Smooth muscle cell (in vitro differentiated cells): ENCODE measurements at regions not wholly inside any gene's neighbourhood (a gene's known extent, or its start where the extent isn't known, plus 50 kb on each side); places are given as distances from the start of the nearest gene placed in this dataset.

Experiments
- DNase-seq: peaks from one replicate; lab custom pipeline; 2025; ENCODE audit not compliant: unreplicated experiment; lab: John Stamatoyannopoulos, UW
- H2AFZ ChIP-seq: fragments of 200-600 bp; sonication (generic); 2 replicates; pipeline ENCODE4 v1.6.0; 2016; ENCODE audit warnings: antibody characterized with exemption, low read depth, mild to moderate bottlenecking
- H3F3A ChIP-seq: fragments of 200-600 bp; sonication (generic); 2 replicates; pipeline ENCODE4 v1.6.0; 2017; ENCODE audit warnings: antibody characterized with exemption, low read depth
- H3K27ac ChIP-seq: fragments of 200-600 bp; sonication (generic); 2 replicates; pipeline ENCODE4 v1.5.1; 2016; ENCODE audit warnings: low read depth, mild to moderate bottlenecking
- H3K27me3 ChIP-seq: fragments of 200-600 bp; sonication (generic); 2 replicates; pipeline ENCODE4 v1.6.1; 2016; ENCODE audit warnings: low read depth, mild to moderate bottlenecking
- H3K36me3 ChIP-seq: fragments of 200-600 bp; sonication (generic); 2 replicates; pipeline ENCODE4 v1.5.1; 2016; ENCODE audit warnings: low read depth
- H3K4me1 ChIP-seq: fragments of 200-600 bp; sonication (generic); 2 replicates; pipeline ENCODE4 v1.5.1; 2016; ENCODE audit warnings: low read depth
- H3K4me2 ChIP-seq: fragments of 200-600 bp; sonication (generic); 2 replicates; pipeline ENCODE4 v1.6.0; 2016; ENCODE audit warnings: mild to moderate bottlenecking
- H3K4me3 ChIP-seq: fragments of 200-600 bp; sonication (generic); 2 replicates; pipeline ENCODE4 v1.5.1; 2016; ENCODE audit warnings: mild to moderate bottlenecking
- H3K79me2 ChIP-seq: fragments of 200-600 bp; sonication (generic); 2 replicates; pipeline ENCODE4 v1.6.0; 2016; ENCODE audit warnings: low read depth, mild to moderate bottlenecking
- H3K9ac ChIP-seq: fragments of 200-600 bp; sonication (generic); 2 replicates; pipeline ENCODE4 v1.6.0; 2016; ENCODE audit warnings: low read depth
- H3K9me3 ChIP-seq: fragments of 200-600 bp; sonication (generic); replicated peaks from 2 replicates; pipeline ENCODE4 v1.5.1; 2016; ENCODE audit warnings: low read depth
- H4K20me1 ChIP-seq: fragments of 200-600 bp; sonication (generic); 2 replicates; pipeline ENCODE4 v1.6.0; 2016; ENCODE audit warnings: low read depth
- WGBS: methylation state at CpG from one replicate; pipeline ENCODE4 v1.1.7; 2016; ENCODE audit warnings: low lambda C conversion rate; 5-methylcytosine and 5-hydroxymethylcytosine counted together
- TF ChIP-seq, protein P1 (sequence below): fragments of 200-600 bp; sonication (generic); IDR thresholded peaks from 2 replicates; pipeline ENCODE4 v1.5.1; 2017; ENCODE audit warnings: borderline replicate concordance, mild to moderate bottlenecking, antibody characterized with exemption; ENCODE audit not compliant: insufficient read depth, poor library complexity, severe bottlenecking

DNA sequence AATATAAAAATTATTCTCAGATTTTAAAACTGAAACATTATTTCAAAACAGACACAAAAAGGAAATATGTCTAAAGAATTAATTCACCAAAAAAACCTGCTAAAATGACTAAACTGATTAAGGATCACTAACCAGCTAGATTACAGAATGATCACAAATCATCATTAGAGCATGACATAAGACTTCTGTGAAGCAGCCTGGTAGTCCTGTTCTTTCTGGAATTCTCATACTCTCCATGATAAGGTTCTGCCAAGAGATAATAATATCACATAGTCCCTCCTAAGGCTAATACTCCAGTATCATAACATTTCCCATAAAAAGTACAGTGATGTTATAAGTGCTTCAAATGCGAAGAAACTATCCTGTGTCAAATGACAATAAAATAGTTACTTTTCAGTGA is 1814.9 kb downstream of the SLITRK5 start:
- Histone ChIP-seq H2AFZ (no peak overlapping the region), H3K4me2 (no peak overlapping the region), H3K36me3 (no peaks in the 10 kb centered on the region), H3K79me2 (no peaks in the 10 kb centered on the region), H3F3A (no peaks in the 10 kb centered on the region), H3K9ac (no peak overlapping the region), H3K9me3 (no peaks in the 10 kb centered on the region), H3K27ac (no peak overlapping the region), H3K27me3 (no peaks in the 10 kb centered on the region), H3K4me3 (no peak overlapping the region), H3K4me1 (no peaks in the 10 kb centered on the region), H4K20me1 (no peaks in the 10 kb centered on the region)
- DNase-seq = no peak
- WGBS = 86% methylated on average over 1 of the region's 1 CpG
- TF ChIP-seq, protein P1, sequence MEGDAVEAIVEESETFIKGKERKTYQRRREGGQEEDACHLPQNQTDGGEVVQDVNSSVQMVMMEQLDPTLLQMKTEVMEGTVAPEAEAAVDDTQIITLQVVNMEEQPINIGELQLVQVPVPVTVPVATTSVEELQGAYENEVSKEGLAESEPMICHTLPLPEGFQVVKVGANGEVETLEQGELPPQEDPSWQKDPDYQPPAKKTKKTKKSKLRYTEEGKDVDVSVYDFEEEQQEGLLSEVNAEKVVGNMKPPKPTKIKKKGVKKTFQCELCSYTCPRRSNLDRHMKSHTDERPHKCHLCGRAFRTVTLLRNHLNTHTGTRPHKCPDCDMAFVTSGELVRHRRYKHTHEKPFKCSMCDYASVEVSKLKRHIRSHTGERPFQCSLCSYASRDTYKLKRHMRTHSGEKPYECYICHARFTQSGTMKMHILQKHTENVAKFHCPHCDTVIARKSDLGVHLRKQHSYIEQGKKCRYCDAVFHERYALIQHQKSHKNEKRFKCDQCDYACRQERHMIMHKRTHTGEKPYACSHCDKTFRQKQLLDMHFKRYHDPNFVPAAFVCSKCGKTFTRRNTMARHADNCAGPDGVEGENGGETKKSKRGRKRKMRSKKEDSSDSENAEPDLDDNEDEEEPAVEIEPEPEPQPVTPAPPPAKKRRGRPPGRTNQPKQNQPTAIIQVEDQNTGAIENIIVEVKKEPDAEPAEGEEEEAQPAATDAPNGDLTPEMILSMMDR = no peak

DNA sequence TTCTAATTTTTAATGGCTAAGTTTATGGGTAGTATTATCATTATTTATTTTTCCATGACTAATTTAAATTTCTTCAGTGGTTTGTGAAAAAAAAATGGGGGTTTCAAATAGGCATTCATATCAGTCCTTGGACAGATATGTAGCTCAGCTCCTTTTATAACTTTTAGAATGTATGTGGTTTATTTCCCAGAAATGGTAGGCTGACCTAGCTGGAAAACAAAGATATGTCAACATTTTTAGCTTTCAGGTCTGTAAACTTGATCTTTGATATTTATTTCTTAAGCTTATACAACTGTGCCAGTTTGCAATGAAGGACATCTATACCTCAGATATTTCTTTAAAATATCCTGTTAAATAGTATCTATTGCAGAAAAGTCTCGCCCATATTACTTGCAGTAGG is 1815.5 kb downstream of the SLITRK5 start:
- WGBS = 92% methylated on average over 1 of the region's 1 CpG

DNA sequence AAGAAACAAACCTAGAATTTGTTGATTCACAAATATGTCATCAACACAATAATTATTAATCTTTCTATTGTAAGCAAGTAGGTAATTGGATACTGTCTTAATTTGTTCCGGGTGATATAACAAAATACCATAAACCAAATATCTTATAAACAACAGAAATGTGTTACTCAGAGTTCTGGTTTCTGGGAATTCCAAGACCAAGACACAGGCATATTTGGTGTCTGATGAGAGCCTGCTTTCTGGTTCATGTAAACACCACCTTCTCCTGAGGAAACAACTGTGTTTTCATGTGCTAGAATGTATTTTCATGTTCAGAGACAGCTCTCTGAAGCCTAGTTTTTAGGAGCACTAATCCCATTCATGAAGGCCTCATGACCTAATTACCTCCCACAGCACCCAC is 1819.5 kb downstream of the SLITRK5 start:
- no peak for DNase-seq
- TF ChIP-seq, protein P1 = no peak
- no peaks in the 10 kb centered on the region for H3K9me3 ChIP-seq
- WGBS = 92% methylated on average over 1 of the region's 1 CpG
- no peak overlapping the region for H3K4me3 ChIP-seq
- H3K4me2 ChIP-seq = no peak overlapping the region
- no peaks in the 10 kb centered on the region for H3K4me1 ChIP-seq
- H3K9ac ChIP-seq = no peak overlapping the region
- no peak overlapping the region for H3K27ac ChIP-seq
- H3K27me3 ChIP-seq = no peaks in the 10 kb centered on the region
- H3F3A ChIP-seq = no peaks in the 10 kb centered on the region
- no peaks in the 10 kb centered on the region for H3K79me2 ChIP-seq
- H2AFZ ChIP-seq = no peak overlapping the region
- no peaks in the 10 kb centered on the region for H4K20me1 ChIP-seq
- H3K36me3 ChIP-seq = no peaks in the 10 kb centered on the region

More for the DNA sequence above, 1815.5 kb downstream of the SLITRK5 start:
- Histone ChIP-seq H3K4me1 (no peaks in the 10 kb centered on the region), H3K36me3 (no peaks in the 10 kb centered on the region), H3K79me2 (no peaks in the 10 kb centered on the region), H3K4me2 (no peak overlapping the region), H3K9me3 (no peaks in the 10 kb centered on the region), H3K9ac (no peak overlapping the region), H3K27me3 (no peaks in the 10 kb centered on the region), H3F3A (no peaks in the 10 kb centered on the region), H2AFZ (no peak overlapping the region), H3K27ac (no peak overlapping the region), H4K20me1 (no peaks in the 10 kb centered on the region), H3K4me3 (no peak overlapping the region)
- TF ChIP-seq, protein P1 = no peak
- DNase-seq = no peak

DNA sequence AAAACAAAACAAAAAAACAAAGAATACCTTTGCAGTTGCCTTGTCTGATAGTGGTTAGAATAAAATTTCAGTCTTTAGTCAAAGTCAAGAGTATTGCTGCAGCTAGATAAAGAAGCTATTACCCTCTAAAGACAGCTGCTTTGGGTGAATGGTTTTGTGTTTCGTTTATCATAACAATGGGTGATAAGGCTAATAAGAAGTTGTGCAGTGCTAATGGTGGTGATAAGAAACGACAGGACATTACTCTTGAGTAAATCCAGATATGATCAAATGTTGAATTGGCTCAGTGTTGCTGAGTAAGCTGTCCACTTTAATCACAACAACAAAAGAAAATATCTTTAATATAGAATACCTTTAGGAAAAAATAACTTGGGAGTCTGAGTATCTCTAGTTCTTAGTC is 1825.3 kb downstream of the SLITRK5 start:
- H3K36me3 ChIP-seq = no peaks in the 10 kb centered on the region
- no peak overlapping the region for H3K27ac ChIP-seq
- no peak overlapping the region for H3K4me2 ChIP-seq
- no peaks in the 10 kb centered on the region for H3K4me1 ChIP-seq
- H2AFZ ChIP-seq = peak overlapping the region; percentile 14
- no peaks in the 10 kb centered on the region for H3F3A ChIP-seq
- no peak for DNase-seq
- no peak overlapping the region for H3K9ac ChIP-seq
- H3K4me3 ChIP-seq = no peak overlapping the region
- no peaks in the 10 kb centered on the region for H3K9me3 ChIP-seq
- H4K20me1 ChIP-seq = no peaks in the 10 kb centered on the region
- no peaks in the 10 kb centered on the region for H3K79me2 ChIP-seq
- H3K27me3 ChIP-seq = no peaks in the 10 kb centered on the region
- TF ChIP-seq, protein P1 = no peak
- 13% methylated on average over 2 of the region's 2 CpGs for WGBS
